ENCODE measurements at regions not wholly inside any gene's neighbourhood (a gene's known extent, or its start where the extent isn't known, plus 50 kb on each side); places are given as distances from the start of the nearest gene placed in this dataset.

GRCh38 chr22:35155403-35156025 lies 89.6 kb downstream of the ISX start:
- Histone ChIP-seq H3K36me3 (no peaks in the 10 kb centered on the region), H3K27ac (no peak overlapping the region), H3K27me3 (peaks cover 0 to 31% (median 7%) of the 10 kb centered on the region in 9 donors), H3K9me3 (no peaks in the 10 kb centered on the region), H3K4me1 (peaks cover 0 to 3% (median 0%) of the 10 kb centered on the region in 12 donors), H3K4me3 (no peak overlapping the region)
- DNase-seq: no peak
- no peak for ATAC-seq
- WGBS, 4 donors: 53 to 65% (median 55%) methylated on average over 7 of the region's 7 CpGs
- TF ChIP-seq, protein P1, sequence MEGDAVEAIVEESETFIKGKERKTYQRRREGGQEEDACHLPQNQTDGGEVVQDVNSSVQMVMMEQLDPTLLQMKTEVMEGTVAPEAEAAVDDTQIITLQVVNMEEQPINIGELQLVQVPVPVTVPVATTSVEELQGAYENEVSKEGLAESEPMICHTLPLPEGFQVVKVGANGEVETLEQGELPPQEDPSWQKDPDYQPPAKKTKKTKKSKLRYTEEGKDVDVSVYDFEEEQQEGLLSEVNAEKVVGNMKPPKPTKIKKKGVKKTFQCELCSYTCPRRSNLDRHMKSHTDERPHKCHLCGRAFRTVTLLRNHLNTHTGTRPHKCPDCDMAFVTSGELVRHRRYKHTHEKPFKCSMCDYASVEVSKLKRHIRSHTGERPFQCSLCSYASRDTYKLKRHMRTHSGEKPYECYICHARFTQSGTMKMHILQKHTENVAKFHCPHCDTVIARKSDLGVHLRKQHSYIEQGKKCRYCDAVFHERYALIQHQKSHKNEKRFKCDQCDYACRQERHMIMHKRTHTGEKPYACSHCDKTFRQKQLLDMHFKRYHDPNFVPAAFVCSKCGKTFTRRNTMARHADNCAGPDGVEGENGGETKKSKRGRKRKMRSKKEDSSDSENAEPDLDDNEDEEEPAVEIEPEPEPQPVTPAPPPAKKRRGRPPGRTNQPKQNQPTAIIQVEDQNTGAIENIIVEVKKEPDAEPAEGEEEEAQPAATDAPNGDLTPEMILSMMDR (IDR thresholded peaks at IDR 0.05): no peak
- no peak for TF ChIP-seq POLR2A (IDR thresholded peaks at IDR 0.05)
- intact Hi-C loops (cut with DNase I): loop anchor here in 5 of 10 donors (10.0 kb wide), 2 partner anchors 741 to 1401 kb away; no protein-coding TSS in a partner anchor

DNA sequence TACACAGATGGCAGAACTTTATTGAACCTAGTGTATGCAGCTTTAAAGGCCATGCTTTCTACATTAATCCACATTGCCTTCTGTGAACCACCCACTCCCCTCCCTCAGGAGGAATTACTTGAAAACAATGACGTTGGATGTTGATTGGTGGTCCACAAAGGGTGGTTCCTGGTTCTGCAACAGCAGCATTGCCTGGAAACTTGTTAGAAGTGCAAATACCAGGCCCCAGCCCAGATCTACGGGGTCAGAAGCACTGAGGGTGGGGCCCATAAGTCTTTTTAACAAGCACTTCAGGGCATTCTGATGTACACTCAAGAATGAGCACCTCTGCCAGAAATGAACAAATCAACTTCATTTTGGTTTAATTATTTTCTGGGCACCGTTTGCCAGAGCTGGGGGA lies 91.0 kb downstream of the ISX start:
- Histone ChIP-seq H3K27ac (no peak overlapping the region), H3K9me3 (no peaks in the 10 kb centered on the region), H3K4me1 (peaks cover 0 to 3% (median 0%) of the 10 kb centered on the region in 12 donors), H3K4me3 (no peak overlapping the region), H3K36me3 (no peaks in the 10 kb centered on the region), H3K27me3 (peaks cover 0 to 31% (median 7%) of the 10 kb centered on the region in 9 donors)
- 50 to 65% (median 56%) methylated on average over 3 of the region's 3 CpGs for WGBS, 4 donors
- ATAC-seq (no peak), DNase-seq (no peak)
- intact Hi-C loops (cut with DNase I): loop anchor here in 5 of 10 donors (10.0 kb wide), 2 partner anchors 742 to 1402 kb away; no protein-coding TSS in a partner anchor
- no peak for TF ChIP-seq POLR2A (IDR thresholded peaks at IDR 0.05)
- TF ChIP-seq, protein P1 (IDR thresholded peaks at IDR 0.05): no peak

DNA sequence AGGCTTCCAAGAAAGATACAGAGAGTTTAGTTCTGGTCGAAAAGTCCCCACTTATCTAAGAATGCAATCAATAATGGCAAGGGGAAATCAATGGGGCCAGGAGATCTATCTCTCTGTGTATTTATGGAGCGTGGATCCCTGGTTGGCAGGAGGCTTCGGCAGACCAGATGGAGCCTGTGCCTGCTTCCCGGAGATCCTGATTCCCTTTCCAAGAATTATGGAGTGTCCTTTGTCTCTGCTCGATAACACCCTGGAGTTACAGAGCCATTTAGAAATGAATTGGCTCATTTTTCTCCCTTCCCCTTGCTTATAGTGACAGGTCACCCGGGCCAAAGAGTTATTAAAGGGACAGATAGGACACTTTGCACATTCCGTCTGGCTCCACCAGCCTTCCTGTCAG lies 92.4 kb downstream of the ISX start:
- Histone ChIP-seq H3K9me3 (no peaks in the 10 kb centered on the region), H3K27ac (no peak overlapping the region), H3K4me1 (peaks cover 0 to 3% (median 0%) of the 10 kb centered on the region in 12 donors), H3K27me3 (peaks cover 0 to 26% (median 7%) of the 10 kb centered on the region in 9 donors), H3K36me3 (no peaks in the 10 kb centered on the region), H3K4me3 (no peak overlapping the region)
- intact Hi-C loops (cut with DNase I): loop anchor here in 5 of 10 donors (10.0 kb wide), 2 partner anchors 744 to 1404 kb away; no protein-coding TSS in a partner anchor
- TF ChIP-seq, protein P1 (IDR thresholded peaks at IDR 0.05): no peak
- no peak for TF ChIP-seq POLR2A (IDR thresholded peaks at IDR 0.05)
- ATAC-seq: no peak
- 39 to 61% (median 53%) methylated on average over 7 of the region's 7 CpGs for WGBS, 4 donors
- DNase-seq: no peak

GRCh38 chr22:35159343-35159742 lies 93.4 kb downstream of the ISX start:
- Histone ChIP-seq H3K4me3 (no peak overlapping the region), H3K27ac (no peak overlapping the region), H3K9me3 (no peaks in the 10 kb centered on the region), H3K27me3 (peaks cover 0 to 24% (median 7%) of the 10 kb centered on the region in 9 donors), H3K4me1 (peaks cover 0 to 3% (median 0%) of the 10 kb centered on the region in 12 donors), H3K36me3 (no peaks in the 10 kb centered on the region)
- ATAC-seq (no peak), DNase-seq (no peak)
- intact Hi-C loops (cut with DNase I): loop anchor here in 5 of 10 donors (10.0 kb wide), 2 partner anchors 745 to 1405 kb away; no protein-coding TSS in a partner anchor
- no peak for TF ChIP-seq POLR2A (IDR thresholded peaks at IDR 0.05)
- TF ChIP-seq, protein P1 (IDR thresholded peaks at IDR 0.05): no peak
- 54 to 66% (median 62%) methylated on average over 3 of the region's 3 CpGs for WGBS, 4 donors
